ENCODE measurements at regions not wholly inside any gene's neighbourhood (a gene's known extent, or its start where the extent isn't known, plus 50 kb on each side); places are given as distances from the start of the nearest gene placed in this dataset.

DNA sequence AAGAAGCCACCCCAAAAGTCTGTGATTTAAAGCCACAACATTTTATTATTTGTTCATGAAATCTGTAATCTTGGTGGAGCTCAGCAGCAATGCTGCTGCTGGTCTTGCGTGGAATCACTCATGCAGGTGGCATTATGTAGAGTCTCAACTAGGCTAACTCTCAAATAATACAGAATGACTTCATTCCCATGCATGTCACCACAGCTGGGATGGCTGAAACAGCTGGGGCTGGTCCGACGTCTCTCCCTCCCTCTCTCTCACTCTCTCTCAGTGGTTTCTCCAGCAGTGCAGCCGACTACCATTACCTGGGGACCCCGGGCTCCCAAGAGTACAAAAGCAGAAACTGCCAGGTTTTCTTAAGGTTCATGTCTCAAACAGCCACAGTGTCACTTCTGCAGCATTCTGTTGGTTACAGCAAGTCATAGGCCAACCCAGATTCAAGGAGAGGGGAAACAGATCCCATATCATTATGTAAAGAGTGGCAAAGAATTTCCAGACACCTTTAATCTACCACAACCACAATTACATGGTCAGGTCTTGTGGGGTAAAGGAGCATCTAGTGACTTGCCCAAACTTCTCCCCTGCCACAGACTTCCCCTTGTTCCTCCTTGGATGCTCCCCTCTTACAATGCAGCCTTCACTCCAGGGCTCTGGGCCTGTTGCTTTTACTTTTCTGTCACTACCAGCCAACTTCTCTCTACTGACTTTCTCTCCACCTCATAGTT is 192.0 kb upstream of the HMGA2 start:
- Histone ChIP-seq H3K36me3 (ENCODE audit: control insufficient read depth in 4 of 4, insufficient read depth in 4 of 4, low read length in 4 of 4) (no peaks in the 10 kb centered on the region), H3K27me3 (ENCODE audit: control insufficient read depth in 3 of 3, insufficient read depth in 3 of 3, low read length in 2 of 3) (peaks cover 0 to 46% (median 14%) of the 10 kb centered on the region in 3 donors), H3K27ac (ENCODE audit: low read depth in 1 of 2, low read length in 1 of 2) (peak overlapping the region in 1 of 2 donors; percentile 56), H3K9ac (ENCODE audit: insufficient read depth in 1 of 2, low read length in 2 of 2) (no peak overlapping the region), H3K9me3 (ENCODE audit: control insufficient read depth in 4 of 4, insufficient read depth in 3 of 4, low read length in 3 of 4) (peaks cover 0 to under 1% (median 0%) of the 10 kb centered on the region in 4 donors), H3K4me1 (ENCODE audit: control insufficient read depth in 5 of 5, insufficient read depth in 5 of 5, low read length in 5 of 5) (no peaks in the 10 kb centered on the region), H3K4me3 (no peak overlapping the region)
- 92 to 93% methylated on average over 5 of the region's 5 CpGs for WGBS, 2 donors
- TF ChIP-seq, protein P1, sequence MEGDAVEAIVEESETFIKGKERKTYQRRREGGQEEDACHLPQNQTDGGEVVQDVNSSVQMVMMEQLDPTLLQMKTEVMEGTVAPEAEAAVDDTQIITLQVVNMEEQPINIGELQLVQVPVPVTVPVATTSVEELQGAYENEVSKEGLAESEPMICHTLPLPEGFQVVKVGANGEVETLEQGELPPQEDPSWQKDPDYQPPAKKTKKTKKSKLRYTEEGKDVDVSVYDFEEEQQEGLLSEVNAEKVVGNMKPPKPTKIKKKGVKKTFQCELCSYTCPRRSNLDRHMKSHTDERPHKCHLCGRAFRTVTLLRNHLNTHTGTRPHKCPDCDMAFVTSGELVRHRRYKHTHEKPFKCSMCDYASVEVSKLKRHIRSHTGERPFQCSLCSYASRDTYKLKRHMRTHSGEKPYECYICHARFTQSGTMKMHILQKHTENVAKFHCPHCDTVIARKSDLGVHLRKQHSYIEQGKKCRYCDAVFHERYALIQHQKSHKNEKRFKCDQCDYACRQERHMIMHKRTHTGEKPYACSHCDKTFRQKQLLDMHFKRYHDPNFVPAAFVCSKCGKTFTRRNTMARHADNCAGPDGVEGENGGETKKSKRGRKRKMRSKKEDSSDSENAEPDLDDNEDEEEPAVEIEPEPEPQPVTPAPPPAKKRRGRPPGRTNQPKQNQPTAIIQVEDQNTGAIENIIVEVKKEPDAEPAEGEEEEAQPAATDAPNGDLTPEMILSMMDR (IDR thresholded peaks at IDR 0.05; ENCODE audit: control extremely low read depth, extremely low read depth), result no peak
- ATAC-seq (ENCODE audit: insufficient read depth, low FRiP score), result no peak
- no peak for DNase-seq

DNA sequence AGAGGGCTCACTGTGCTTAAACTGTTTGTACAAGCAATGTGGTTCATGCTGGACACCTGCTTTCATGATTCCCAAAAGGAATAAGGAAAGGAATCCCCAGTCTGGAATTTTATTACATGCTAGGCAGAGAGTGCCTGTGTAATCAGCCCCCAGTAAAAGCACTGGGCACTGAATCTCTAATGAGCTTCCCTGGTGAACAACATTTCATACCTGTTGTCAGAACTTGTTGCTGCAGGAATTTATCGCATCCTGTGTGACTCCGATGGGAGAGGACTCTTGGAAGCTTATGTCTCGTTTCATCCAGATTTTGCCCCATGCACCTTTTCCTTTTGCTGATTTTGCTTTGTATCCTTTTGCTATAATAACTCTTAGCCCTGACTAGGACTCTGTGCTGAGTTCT is 190.2 kb upstream of the HMGA2 start:
- H3K36me3 ChIP-seq (ENCODE audit: control insufficient read depth in 4 of 4, insufficient read depth in 4 of 4, low read length in 4 of 4), result no peaks in the 10 kb centered on the region
- no peaks in the 10 kb centered on the region for H3K4me1 ChIP-seq (ENCODE audit: control insufficient read depth in 5 of 5, insufficient read depth in 5 of 5, low read length in 5 of 5)
- H3K4me3 ChIP-seq, result no peak overlapping the region
- no peak for ATAC-seq (ENCODE audit: insufficient read depth, low FRiP score)
- no peaks in the 10 kb centered on the region for H3K9me3 ChIP-seq (ENCODE audit: control insufficient read depth in 4 of 4, insufficient read depth in 3 of 4, low read length in 3 of 4)
- H3K27me3 ChIP-seq (ENCODE audit: control insufficient read depth in 3 of 3, insufficient read depth in 3 of 3, low read length in 2 of 3), result peaks cover 0 to 54% (median 13%) of the 10 kb centered on the region in 3 donors
- TF ChIP-seq, protein P1 (IDR thresholded peaks at IDR 0.05; ENCODE audit: control extremely low read depth, extremely low read depth), result no peak
- DNase-seq, result no peak
- no peak overlapping the region for H3K27ac ChIP-seq (ENCODE audit: low read depth in 1 of 2, low read length in 1 of 2)
- H3K9ac ChIP-seq (ENCODE audit: insufficient read depth in 1 of 2, low read length in 2 of 2), result no peak overlapping the region
- 92 to 93% methylated on average over 3 of the region's 3 CpGs for WGBS, 2 donors

DNA sequence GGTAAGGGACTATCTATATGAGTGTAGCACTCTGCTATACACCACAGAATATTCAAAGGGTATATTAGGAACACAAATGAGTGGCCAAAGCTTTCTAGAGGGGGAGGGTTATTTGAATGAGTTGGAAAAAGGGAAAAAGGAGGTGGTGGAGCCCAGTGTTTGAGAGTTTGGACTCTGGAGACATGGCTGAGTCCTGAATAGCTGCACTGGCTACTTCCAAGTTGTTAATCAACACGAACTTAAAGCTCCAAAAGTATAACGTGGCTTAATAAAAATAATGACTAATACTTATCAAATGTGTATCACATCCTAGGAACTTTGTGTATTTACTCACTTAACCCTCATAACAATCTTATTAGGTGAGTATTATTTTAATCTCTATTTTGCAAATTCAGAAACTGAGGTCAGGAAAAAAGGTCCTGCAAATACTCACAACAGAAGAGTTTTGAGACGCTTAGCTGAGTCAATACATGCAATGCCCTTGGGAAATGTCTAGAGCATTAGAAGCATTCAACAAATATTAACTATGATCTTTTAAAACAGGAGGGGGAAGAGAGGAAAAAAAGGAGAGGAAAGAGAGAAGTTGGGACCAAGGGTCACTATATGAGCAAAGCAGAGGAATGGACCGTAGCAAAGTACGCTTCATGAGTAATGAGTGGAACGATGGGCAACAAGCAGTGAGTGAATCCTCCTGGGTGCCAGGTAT is 189.5 kb upstream of the HMGA2 start:
- Histone ChIP-seq H3K27ac (ENCODE audit: low read depth in 1 of 2, low read length in 1 of 2) (no peak overlapping the region), H3K9me3 (ENCODE audit: control insufficient read depth in 4 of 4, insufficient read depth in 3 of 4, low read length in 3 of 4) (no peaks in the 10 kb centered on the region), H3K27me3 (ENCODE audit: control insufficient read depth in 3 of 3, insufficient read depth in 3 of 3, low read length in 2 of 3) (peaks cover 0 to 56% (median 9%) of the 10 kb centered on the region in 3 donors), H3K36me3 (ENCODE audit: control insufficient read depth in 4 of 4, insufficient read depth in 4 of 4, low read length in 4 of 4) (no peaks in the 10 kb centered on the region), H3K9ac (ENCODE audit: insufficient read depth in 1 of 2, low read length in 2 of 2) (no peak overlapping the region), H3K4me3 (no peak overlapping the region), H3K4me1 (ENCODE audit: control insufficient read depth in 5 of 5, insufficient read depth in 5 of 5, low read length in 5 of 5) (peaks cover 0 to 6% (median 0%) of the 10 kb centered on the region in 5 donors)
- TF ChIP-seq, protein P1 (IDR thresholded peaks at IDR 0.05; ENCODE audit: control extremely low read depth, extremely low read depth), result no peak
- DNase-seq, result no peak
- no peak for ATAC-seq (ENCODE audit: insufficient read depth, low FRiP score)
- 74 to 87% methylated on average over 6 of the region's 6 CpGs for WGBS, 2 donors
